HG03558 (cell line): ENCODE measurements at regions not wholly inside any gene's neighbourhood (a gene's known extent, or its start where the extent isn't known, plus 50 kb on each side); places are given as distances from the start of the nearest gene placed in this dataset.
A peak's percentile ranks its signal among the peaks of the same experiment; 100 is the strongest.

Experiments
- ATAC-seq: cut with Tn5 transposase; IDR thresholded peaks from one replicate; pipeline ENCODE4 v1.9.1; 2021; ENCODE audit warnings: moderate number of reproducible peaks; ENCODE audit not compliant: unreplicated experiment; ENCODE audit errors: extremely low read depth

GRCh38 chr2:181285116-181285515 lies 172.1 kb upstream of the ITGA4 start:
- ATAC-seq, result no peak

GRCh38 chr2:181289698-181290097 lies 167.5 kb upstream of the ITGA4 start:
- no peak for ATAC-seq

- no peak for ATAC-seq
These were observed 167.0 kb upstream of the ITGA4 start for GRCh38 chr2:181290182-181290581.

GRCh38 chr2:181294979-181295378 lies 162.2 kb upstream of the ITGA4 start:
- no peak for ATAC-seq

- no peak for ATAC-seq
These were observed 156.4 kb upstream of the ITGA4 start for GRCh38 chr2:181300600-181301291.

GRCh38 chr2:181304011-181304844 lies 153.0 kb upstream of the ITGA4 start:
- no peak for ATAC-seq

GRCh38 chr2:181305301-181306123 lies 151.7 kb upstream of the ITGA4 start:
- ATAC-seq, result peak; percentile 93

- no peak for ATAC-seq
These were observed 150.4 kb upstream of the ITGA4 start for GRCh38 chr2:181306785-181307184.

GRCh38 chr2:181307203-181307991 lies 149.8 kb upstream of the ITGA4 start:
- ATAC-seq, result no peak

- no peak for ATAC-seq
These were observed 148.2 kb upstream of the ITGA4 start for GRCh38 chr2:181308766-181309515.

GRCh38 chr2:181309586-181309985 lies 147.6 kb upstream of the ITGA4 start:
- ATAC-seq, result no peak

- ATAC-seq, result no peak
These were observed 146.2 kb upstream of the ITGA4 start for GRCh38 chr2:181310967-181311366.

- ATAC-seq, result no peak
These were observed 145.3 kb upstream of the ITGA4 start for GRCh38 chr2:181311837-181312236.

GRCh38 chr2:181312515-181312927 lies 144.7 kb upstream of the ITGA4 start:
- peak; percentile 84 for ATAC-seq

- no peak for ATAC-seq
These were observed 143.3 kb upstream of the ITGA4 start for GRCh38 chr2:181313845-181314244.

- ATAC-seq, result no peak
These were observed 142.6 kb upstream of the ITGA4 start for GRCh38 chr2:181314551-181314950.

- no peak for ATAC-seq
These were observed 139.7 kb upstream of the ITGA4 start for GRCh38 chr2:181317511-181317910.

GRCh38 chr2:181318504-181319280 lies 138.5 kb upstream of the ITGA4 start:
- ATAC-seq, result no peak

- no peak for ATAC-seq
These were observed 137.9 kb upstream of the ITGA4 start for GRCh38 chr2:181319286-181319685.
